ENCODE measurements at regions not wholly inside any gene's neighbourhood (a gene's known extent, or its start where the extent isn't known, plus 50 kb on each side); places are given as distances from the start of the nearest gene placed in this dataset.

GRCh38 chr10:44593952-44594351 lies 209.1 kb upstream of the CXCL12 start:
- H4K20me1 ChIP-seq (ENCODE audit: insufficient read depth): no peaks in the 10 kb centered on the region
- no peak overlapping the region for H3K4me2 ChIP-seq (ENCODE audit: unreplicated experiment)
- WGBS, 2 experiments (ENCODE audit: low coverage in 1 of 2, low lambda C conversion rate in 2 of 2, missing lambda C conversion rate in 2 of 2): 61 to 67% methylated on average over 7 of the region's 7 CpGs
- no peaks in the 10 kb centered on the region for H3K9me2 ChIP-seq (ENCODE audit: insufficient read depth)
- H3K36me3 ChIP-seq (ENCODE audit: low read depth): no peaks in the 10 kb centered on the region
- H3K9me3 ChIP-seq (ENCODE audit: low read depth): no peaks in the 10 kb centered on the region
- no peak overlapping the region for H3K27ac ChIP-seq
- no peak overlapping the region for H3K4me3 ChIP-seq
- H3K9ac ChIP-seq: no peak overlapping the region
- no peak for DNase-seq
- no peaks in the 10 kb centered on the region for H3K4me1 ChIP-seq (ENCODE audit: insufficient read depth)
- TF ChIP-seq EZH2 (IDR thresholded peaks at IDR 0.05; ENCODE audit: insufficient read depth, poor library complexity, severe bottlenecking) (no peak), EZH2phosphoT487 (IDR thresholded peaks at IDR 0.05; ENCODE audit: insufficient read depth, low read depth) (no peak)
- H3K27me3 ChIP-seq (replicated peaks; ENCODE audit: insufficient read depth): no peaks in the 10 kb centered on the region
- in situ Hi-C loops (cut with MboI): no loop called here
- H2AFZ ChIP-seq: no peak overlapping the region
- H3F3A ChIP-seq (ENCODE audit: insufficient read depth): no peaks in the 10 kb centered on the region
- H3K79me2 ChIP-seq (ENCODE audit: insufficient read depth): no peaks in the 10 kb centered on the region

GRCh38 chr10:44607116-44607515 lies 222.2 kb upstream of the CXCL12 start:
- Histone ChIP-seq H3K27ac (no peak overlapping the region), H3F3A (ENCODE audit: insufficient read depth) (no peaks in the 10 kb centered on the region), H2AFZ (no peak overlapping the region), H3K9me2 (ENCODE audit: insufficient read depth) (no peaks in the 10 kb centered on the region), H3K9ac (no peak overlapping the region), H4K20me1 (ENCODE audit: insufficient read depth) (no peaks in the 10 kb centered on the region), H3K79me2 (ENCODE audit: insufficient read depth) (no peaks in the 10 kb centered on the region), H3K36me3 (ENCODE audit: low read depth) (no peaks in the 10 kb centered on the region), H3K27me3 (replicated peaks; ENCODE audit: insufficient read depth) (no peaks in the 10 kb centered on the region), H3K4me1 (ENCODE audit: insufficient read depth) (no peaks in the 10 kb centered on the region), H3K4me3 (no peak overlapping the region), H3K9me3 (ENCODE audit: low read depth) (no peaks in the 10 kb centered on the region), H3K4me2 (ENCODE audit: unreplicated experiment) (no peak overlapping the region)
- in situ Hi-C loops (cut with MboI): no loop called here
- WGBS, 2 experiments (ENCODE audit: low coverage in 1 of 2, low lambda C conversion rate in 2 of 2, missing lambda C conversion rate in 2 of 2): 90 to 96% methylated on average over 1 of the region's 1 CpG
- TF ChIP-seq EZH2phosphoT487 (IDR thresholded peaks at IDR 0.05; ENCODE audit: insufficient read depth, low read depth) (no peak), EZH2 (IDR thresholded peaks at IDR 0.05; ENCODE audit: insufficient read depth, poor library complexity, severe bottlenecking) (no peak)
- no peak for DNase-seq

- DNase-seq: no peak
- peaks cover 14% of the 10 kb centered on the region for H3K4me1 ChIP-seq (ENCODE audit: insufficient read depth)
- no peak overlapping the region for H3K4me3 ChIP-seq
- H3K4me2 ChIP-seq (ENCODE audit: unreplicated experiment): no peak overlapping the region
- H3K36me3 ChIP-seq (ENCODE audit: low read depth): no peaks in the 10 kb centered on the region
- no peak overlapping the region for H3K9ac ChIP-seq
- TF ChIP-seq EZH2 (IDR thresholded peaks at IDR 0.05; ENCODE audit: insufficient read depth, poor library complexity, severe bottlenecking) (no peak), EZH2phosphoT487 (IDR thresholded peaks at IDR 0.05; ENCODE audit: insufficient read depth, low read depth) (no peak)
- H2AFZ ChIP-seq: no peak overlapping the region
- H3F3A ChIP-seq (ENCODE audit: insufficient read depth): 0 out of 2 replicates have a peak, but pooled peaks cover 13% of the 10 kb centered on the region
- in situ Hi-C loops (cut with MboI): no loop called here
- H3K27ac ChIP-seq: no peak overlapping the region
- H3K79me2 ChIP-seq (ENCODE audit: insufficient read depth): no peaks in the 10 kb centered on the region
- no peaks in the 10 kb centered on the region for H4K20me1 ChIP-seq (ENCODE audit: insufficient read depth)
- no peaks in the 10 kb centered on the region for H3K9me2 ChIP-seq (ENCODE audit: insufficient read depth)
- 96 to 98% methylated on average over 3 of the region's 3 CpGs for WGBS, 2 experiments (ENCODE audit: low coverage in 1 of 2, low lambda C conversion rate in 2 of 2, missing lambda C conversion rate in 2 of 2)
- H3K27me3 ChIP-seq (replicated peaks; ENCODE audit: insufficient read depth): no peaks in the 10 kb centered on the region
- H3K9me3 ChIP-seq (ENCODE audit: low read depth): no peaks in the 10 kb centered on the region
Observed at GRCh38 chr10:44618910-44619309, 234.0 kb upstream of the CXCL12 start.

GRCh38 chr10:44619521-44619920 lies 234.6 kb upstream of the CXCL12 start:
- Histone ChIP-seq H2AFZ (no peak overlapping the region), H3K79me2 (ENCODE audit: insufficient read depth) (no peaks in the 10 kb centered on the region), H3K9ac (no peak overlapping the region), H3K9me2 (ENCODE audit: insufficient read depth) (no peaks in the 10 kb centered on the region), H3K27me3 (replicated peaks; ENCODE audit: insufficient read depth) (no peaks in the 10 kb centered on the region), H3K9me3 (ENCODE audit: low read depth) (no peaks in the 10 kb centered on the region), H3K36me3 (ENCODE audit: low read depth) (no peaks in the 10 kb centered on the region), H3K27ac (no peak overlapping the region), H3K4me3 (no peak overlapping the region), H3K4me1 (ENCODE audit: insufficient read depth) (peaks cover 14% of the 10 kb centered on the region), H3K4me2 (ENCODE audit: unreplicated experiment) (no peak overlapping the region), H3F3A (ENCODE audit: insufficient read depth) (0 out of 2 replicates have a peak, but pooled peaks cover 13% of the 10 kb centered on the region), H4K20me1 (ENCODE audit: insufficient read depth) (no peaks in the 10 kb centered on the region)
- TF ChIP-seq EZH2 (IDR thresholded peaks at IDR 0.05; ENCODE audit: insufficient read depth, poor library complexity, severe bottlenecking) (no peak), EZH2phosphoT487 (IDR thresholded peaks at IDR 0.05; ENCODE audit: insufficient read depth, low read depth) (no peak)
- DNase-seq: peak; percentile 31
- in situ Hi-C loops (cut with MboI): no loop called here
- 0% methylated on average over 1 of the region's 1 CpG for WGBS, 2 experiments (ENCODE audit: low coverage in 1 of 2, low lambda C conversion rate in 2 of 2, missing lambda C conversion rate in 2 of 2)

GRCh38 chr10:44619975-44620374 lies 235.1 kb upstream of the CXCL12 start:
- Histone ChIP-seq H3F3A (ENCODE audit: insufficient read depth) (0 out of 2 replicates have a peak, but pooled peaks cover 13% of the 10 kb centered on the region), H3K4me2 (ENCODE audit: unreplicated experiment) (peak overlapping the region; percentile 21), H3K27me3 (replicated peaks; ENCODE audit: insufficient read depth) (no peaks in the 10 kb centered on the region), H3K4me1 (ENCODE audit: insufficient read depth) (peaks cover 14% of the 10 kb centered on the region), H3K36me3 (ENCODE audit: low read depth) (no peaks in the 10 kb centered on the region), H3K4me3 (no peak overlapping the region), H2AFZ (no peak overlapping the region), H3K9me3 (ENCODE audit: low read depth) (no peaks in the 10 kb centered on the region), H3K9ac (no peak overlapping the region), H3K9me2 (ENCODE audit: insufficient read depth) (no peaks in the 10 kb centered on the region), H3K27ac (peak overlapping the region; percentile 2; the same call in 1 of the 2 replicates), H4K20me1 (ENCODE audit: insufficient read depth) (no peaks in the 10 kb centered on the region), H3K79me2 (ENCODE audit: insufficient read depth) (no peaks in the 10 kb centered on the region)
- peak; percentile 71 for DNase-seq
- in situ Hi-C loops (cut with MboI): no loop called here
- 34 to 42% methylated on average over 3 of the region's 3 CpGs for WGBS, 2 experiments (ENCODE audit: low coverage in 1 of 2, low lambda C conversion rate in 2 of 2, missing lambda C conversion rate in 2 of 2)
- TF ChIP-seq EZH2phosphoT487 (IDR thresholded peaks at IDR 0.05; ENCODE audit: insufficient read depth, low read depth): peak; percentile 70; the same call in 1 of the 2 replicates
- no peak for TF ChIP-seq EZH2 (IDR thresholded peaks at IDR 0.05; ENCODE audit: insufficient read depth, poor library complexity, severe bottlenecking)
